Ishikawa (cell line): ENCODE measurements at regions not wholly inside any gene's neighbourhood (a gene's known extent, or its start where the extent isn't known, plus 50 kb on each side); places are given as distances from the start of the nearest gene placed in this dataset.

Experiments
- CEBPB ChIP-seq: IDR thresholded peaks from 2 replicates; pipeline ENCODE4 v1.6.1; 2012
- CREB1 ChIP-seq: IDR thresholded peaks from 2 replicates; pipeline ENCODE4 v1.6.1; 2012; ENCODE audit warnings: low read depth
- EGR1 ChIP-seq: IDR thresholded peaks from 2 replicates; pipeline ENCODE4 v1.6.1; 2012
- EP300 ChIP-seq: IDR thresholded peaks from 2 replicates; pipeline ENCODE4 v1.6.1; 2012; ENCODE audit warnings: borderline replicate concordance
- FOXM1 ChIP-seq: IDR thresholded peaks from 2 replicates; pipeline ENCODE4 v1.6.1; 2012; ENCODE audit warnings: low read depth, borderline replicate concordance
- MAX ChIP-seq: IDR thresholded peaks from 2 replicates; pipeline ENCODE4 v1.6.1; 2012
- NFIC ChIP-seq: IDR thresholded peaks from 2 replicates; pipeline ENCODE4 v1.6.1; 2012
- RAD21 ChIP-seq: IDR thresholded peaks from 2 replicates; pipeline ENCODE4 v1.6.1; 2012; ENCODE audit warnings: low read depth
- REST ChIP-seq: IDR thresholded peaks from 2 replicates; pipeline ENCODE4 v1.6.1; 2012; ENCODE audit warnings: low read depth, mild to moderate bottlenecking
- TAF1 ChIP-seq: IDR thresholded peaks from 2 replicates; pipeline ENCODE4 v1.6.1; 2012; ENCODE audit warnings: low read depth, mild to moderate bottlenecking
- TCF12 ChIP-seq: IDR thresholded peaks from 2 replicates; pipeline ENCODE4 v1.6.1; 2012; ENCODE audit warnings: low read depth
- TEAD4 ChIP-seq: IDR thresholded peaks from 2 replicates; pipeline ENCODE4 v1.6.1; 2012
- USF1 ChIP-seq: IDR thresholded peaks from 2 replicates; pipeline ENCODE4 v1.6.1; 2012
- YY1 ChIP-seq: IDR thresholded peaks from 2 replicates; pipeline ENCODE4 v1.6.1; 2012; ENCODE audit warnings: low read depth
- ZBTB7A ChIP-seq: IDR thresholded peaks from 2 replicates; pipeline ENCODE4 v1.6.1; 2012; ENCODE audit warnings: low read depth

GRCh38 chr2:147398996-147399395 is 445.8 kb upstream of the ACVR2A start:
- TF ChIP-seq USF1 (no peak), CEBPB (no peak), FOXM1 (no peak), ZBTB7A (no peak), TAF1 (no peak), REST (no peak), CREB1 (no peak), TEAD4 (no peak), YY1 (no peak)

- TF ChIP-seq FOXM1 (no peak), TAF1 (no peak)
Measured at GRCh38 chr2:147398301-147398700, 446.5 kb upstream of the ACVR2A start.

- TF ChIP-seq CEBPB (no peak), YY1 (no peak), EGR1 (no peak)
Measured at GRCh38 chr2:147396890-147397289, 447.9 kb upstream of the ACVR2A start.

GRCh38 chr2:147394179-147394790 is 450.5 kb upstream of the ACVR2A start:
- TF ChIP-seq RAD21 (no peak), REST (no peak), EGR1 (no peak), CREB1 (no peak), YY1 (no peak), TEAD4 (no peak), TAF1 (no peak), TCF12 (no peak), MAX (no peak), CEBPB (no peak), ZBTB7A (no peak), EP300 (no peak), FOXM1 (no peak), NFIC (no peak), USF1 (no peak)

GRCh38 chr2:147392180-147392579 is 452.6 kb upstream of the ACVR2A start:
- TF ChIP-seq NFIC, result no peak
- no peak for TF ChIP-seq TEAD4
- TF ChIP-seq TAF1, result no peak
- no peak for TF ChIP-seq FOXM1
- TF ChIP-seq REST, result no peak
- TF ChIP-seq EP300, result no peak
- TF ChIP-seq YY1, result no peak
- no peak for TF ChIP-seq CREB1
- no peak for TF ChIP-seq RAD21
- TF ChIP-seq CEBPB, result no peak
- TF ChIP-seq ZBTB7A, result no peak
- no peak for TF ChIP-seq USF1
- TF ChIP-seq MAX, result no peak
- no peak for TF ChIP-seq EGR1
